Neural crest cell (in vitro differentiated cells): ENCODE measurements at regions not wholly inside any gene's neighbourhood (a gene's known extent, or its start where the extent isn't known, plus 50 kb on each side); places are given as distances from the start of the nearest gene placed in this dataset.

Experiments used
- DNase-seq: peaks from one replicate; pipeline ENCODE4 v3.0.0; 2021; ENCODE audit warnings: low read depth, mixed read lengths, low spot score
- H3K27ac Mint-ChIP-seq: one replicate; pipeline ENCODE4 v1.8.0; 2021; ENCODE audit warnings: mild to moderate bottlenecking, mixed read lengths; ENCODE audit not compliant: unreplicated experiment
- H3K27me3 Mint-ChIP-seq: 2 replicates; pipeline ENCODE4 v1.8.0; 2021; ENCODE audit warnings: low read depth, mild to moderate bottlenecking, mixed read lengths
- H3K36me3 Mint-ChIP-seq: 2 replicates; pipeline ENCODE4 v1.8.0; 2021; ENCODE audit warnings: low read depth, mild to moderate bottlenecking, mixed read lengths
- H3K4me1 Mint-ChIP-seq: 2 replicates; pipeline ENCODE4 v1.8.0; 2021; ENCODE audit warnings: mixed read lengths
- H3K4me3 Mint-ChIP-seq: one replicate; pipeline ENCODE4 v1.8.0; 2021; ENCODE audit warnings: mild to moderate bottlenecking, mixed read lengths
- H3K9me3 Mint-ChIP-seq: 2 replicates; pipeline ENCODE4 v1.8.0; 2021; ENCODE audit warnings: mixed read lengths
- TF ChIP-seq, protein P1 (sequence below): fragments of 200-600 bp; sonication (generic); conservative IDR thresholded peaks from 2 replicates; pipeline ENCODE4 v1.5.0; 2021; ENCODE audit warnings: antibody characterized with exemption, mild to moderate bottlenecking

- Mint-ChIP-seq H3K27me3 (no peaks in the 10 kb centered on the region), H3K4me3 (no peak overlapping the region), H3K36me3 (no peaks in the 10 kb centered on the region), H3K4me1 (peaks cover 31% of the 10 kb centered on the region), H3K9me3 (peaks cover 3% of the 10 kb centered on the region), H3K27ac (no peak overlapping the region)
- TF ChIP-seq, protein P1, sequence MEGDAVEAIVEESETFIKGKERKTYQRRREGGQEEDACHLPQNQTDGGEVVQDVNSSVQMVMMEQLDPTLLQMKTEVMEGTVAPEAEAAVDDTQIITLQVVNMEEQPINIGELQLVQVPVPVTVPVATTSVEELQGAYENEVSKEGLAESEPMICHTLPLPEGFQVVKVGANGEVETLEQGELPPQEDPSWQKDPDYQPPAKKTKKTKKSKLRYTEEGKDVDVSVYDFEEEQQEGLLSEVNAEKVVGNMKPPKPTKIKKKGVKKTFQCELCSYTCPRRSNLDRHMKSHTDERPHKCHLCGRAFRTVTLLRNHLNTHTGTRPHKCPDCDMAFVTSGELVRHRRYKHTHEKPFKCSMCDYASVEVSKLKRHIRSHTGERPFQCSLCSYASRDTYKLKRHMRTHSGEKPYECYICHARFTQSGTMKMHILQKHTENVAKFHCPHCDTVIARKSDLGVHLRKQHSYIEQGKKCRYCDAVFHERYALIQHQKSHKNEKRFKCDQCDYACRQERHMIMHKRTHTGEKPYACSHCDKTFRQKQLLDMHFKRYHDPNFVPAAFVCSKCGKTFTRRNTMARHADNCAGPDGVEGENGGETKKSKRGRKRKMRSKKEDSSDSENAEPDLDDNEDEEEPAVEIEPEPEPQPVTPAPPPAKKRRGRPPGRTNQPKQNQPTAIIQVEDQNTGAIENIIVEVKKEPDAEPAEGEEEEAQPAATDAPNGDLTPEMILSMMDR = no peak
- DNase-seq = no peak
Observed at GRCh38 chr3:182492536-182492935, 300.8 kb upstream of the ATP11B start.

DNA sequence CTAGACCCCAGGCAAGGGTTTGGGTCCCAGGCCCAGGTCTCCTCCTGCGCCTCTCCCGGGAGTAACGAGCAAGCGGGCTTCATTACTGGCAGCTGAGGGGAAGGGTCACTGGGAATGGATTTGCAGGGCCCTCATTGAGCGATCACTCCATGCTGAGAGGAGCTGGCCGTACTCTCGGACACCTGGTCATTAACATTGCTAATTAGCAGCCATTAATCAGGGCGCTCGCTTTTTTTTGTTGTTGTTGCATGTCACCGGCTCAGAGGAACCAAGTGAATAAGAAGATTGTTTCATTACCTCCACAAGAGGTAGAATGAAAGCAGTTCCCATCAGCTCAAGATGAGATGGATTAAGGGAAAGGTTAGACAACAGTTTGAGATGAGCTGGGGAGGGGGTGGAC lies 293.0 kb upstream of the ATP11B start:
- TF ChIP-seq, protein P1 = no peak
- Mint-ChIP-seq H3K4me1 (peaks cover 73% of the 10 kb centered on the region), H3K27me3 (no peaks in the 10 kb centered on the region), H3K36me3 (no peaks in the 10 kb centered on the region), H3K9me3 (no peaks in the 10 kb centered on the region), H3K27ac (peak overlapping the region; percentile 98), H3K4me3 (peak overlapping the region; percentile 65)
- peak; percentile 22 for DNase-seq

- DNase-seq = no peak
- peak overlapping the region; percentile 93 for H3K27ac Mint-ChIP-seq
- TF ChIP-seq, protein P1 = no peak
- peak overlapping the region; percentile 58 for H3K4me3 Mint-ChIP-seq
- no peaks in the 10 kb centered on the region for H3K27me3 Mint-ChIP-seq
- H3K9me3 Mint-ChIP-seq = no peaks in the 10 kb centered on the region
- no peaks in the 10 kb centered on the region for H3K36me3 Mint-ChIP-seq
- peaks cover 73% of the 10 kb centered on the region for H3K4me1 Mint-ChIP-seq
Observed at GRCh38 chr3:182501856-182502255, 291.4 kb upstream of the ATP11B start.

DNA sequence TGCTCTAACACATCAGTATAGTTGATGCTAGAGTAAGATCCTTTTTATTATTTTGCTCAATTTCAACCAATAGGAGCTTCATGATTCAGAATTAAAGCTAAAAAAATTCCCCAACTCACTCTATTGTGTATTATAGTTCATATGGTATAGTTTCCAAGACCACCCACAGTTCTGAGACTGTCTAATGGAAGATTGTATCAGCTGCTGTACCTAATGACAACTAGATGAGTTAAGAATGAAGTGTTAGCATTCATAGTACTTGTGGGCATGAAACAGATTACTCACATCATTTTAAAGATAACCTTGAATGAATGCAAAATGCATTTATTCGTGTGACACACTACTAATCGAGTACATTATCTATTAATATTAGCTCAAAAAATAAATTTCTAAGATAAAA lies 289.9 kb upstream of the ATP11B start:
- Mint-ChIP-seq H3K4me1 (peaks cover 68% of the 10 kb centered on the region), H3K36me3 (no peaks in the 10 kb centered on the region), H3K4me3 (no peak overlapping the region)

DNA sequence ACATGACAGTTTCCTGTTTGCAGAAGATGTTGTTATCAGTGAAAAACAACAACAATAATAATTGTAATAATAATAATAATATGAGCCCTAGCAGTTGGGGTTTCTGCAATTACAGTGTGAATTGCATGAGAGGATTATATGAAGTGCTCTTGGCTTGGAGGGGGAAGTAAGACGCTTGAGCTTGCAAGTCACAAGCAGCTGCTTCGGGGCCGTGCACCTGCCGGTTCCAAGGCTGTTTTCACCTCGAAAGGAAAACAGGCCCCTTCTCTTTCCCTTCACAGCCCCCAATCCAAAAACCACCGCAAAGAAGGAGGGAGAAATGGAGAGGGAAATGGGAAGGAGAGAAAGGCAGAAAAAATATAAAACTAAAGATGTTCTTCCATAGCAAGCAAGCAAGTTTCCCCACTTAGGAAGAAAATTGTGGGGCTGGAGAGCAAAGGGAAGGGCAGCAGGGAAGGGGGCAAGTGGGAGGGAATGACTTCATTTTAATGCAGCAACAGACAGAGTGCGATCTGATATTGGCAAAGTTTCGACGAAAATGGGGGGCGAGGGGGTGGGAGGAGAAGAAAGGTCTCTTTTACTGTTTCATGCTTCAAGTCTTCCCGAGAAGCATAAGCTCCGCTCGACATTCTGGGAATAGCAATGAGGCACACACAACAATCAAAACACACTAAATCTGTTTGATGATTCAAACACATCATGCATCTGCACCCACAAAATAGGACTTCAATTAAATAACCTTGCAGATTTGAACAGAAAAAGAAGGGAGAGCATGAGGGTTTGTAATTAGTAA lies 284.2 kb upstream of the ATP11B start:
- Mint-ChIP-seq H3K4me3 (peak overlapping the region; percentile 63), H3K36me3 (no peaks in the 10 kb centered on the region), H3K4me1 (peaks cover 57% of the 10 kb centered on the region), H3K9me3 (no peaks in the 10 kb centered on the region), H3K27me3 (no peaks in the 10 kb centered on the region), H3K27ac (peak overlapping the region; percentile 79)
- no peak for DNase-seq
- TF ChIP-seq, protein P1 = no peak

More for the DNA sequence above, 289.9 kb upstream of the ATP11B start:
- H3K9me3 Mint-ChIP-seq = no peaks in the 10 kb centered on the region
- DNase-seq = no peak
- TF ChIP-seq, protein P1 = no peak
- H3K27me3 Mint-ChIP-seq = no peaks in the 10 kb centered on the region
- H3K27ac Mint-ChIP-seq = no peak overlapping the region
